HL-60 (cell line): ENCODE measurements at regions not wholly inside any gene's neighbourhood (a gene's known extent, or its start where the extent isn't known, plus 50 kb on each side); places are given as distances from the start of the nearest gene placed in this dataset.

ENCODE experiments used
- POLR2AphosphoS5 ChIP-seq: IDR thresholded peaks from 2 replicates; pipeline ENCODE4 v1.6.1; 2012; ENCODE audit warnings: low read depth
- SPI1 ChIP-seq: IDR thresholded peaks from 2 replicates; pipeline ENCODE4 v1.6.1; 2012; ENCODE audit warnings: low read depth, mild to moderate bottlenecking, borderline replicate concordance
- TF ChIP-seq, protein P1 (sequence below): IDR thresholded peaks from one replicate; pipeline ENCODE4 v1.5.1; 2011; ENCODE audit warnings: low read length, control low read depth, inconsistent platforms; ENCODE audit not compliant: insufficient read depth

- TF ChIP-seq, protein P1, sequence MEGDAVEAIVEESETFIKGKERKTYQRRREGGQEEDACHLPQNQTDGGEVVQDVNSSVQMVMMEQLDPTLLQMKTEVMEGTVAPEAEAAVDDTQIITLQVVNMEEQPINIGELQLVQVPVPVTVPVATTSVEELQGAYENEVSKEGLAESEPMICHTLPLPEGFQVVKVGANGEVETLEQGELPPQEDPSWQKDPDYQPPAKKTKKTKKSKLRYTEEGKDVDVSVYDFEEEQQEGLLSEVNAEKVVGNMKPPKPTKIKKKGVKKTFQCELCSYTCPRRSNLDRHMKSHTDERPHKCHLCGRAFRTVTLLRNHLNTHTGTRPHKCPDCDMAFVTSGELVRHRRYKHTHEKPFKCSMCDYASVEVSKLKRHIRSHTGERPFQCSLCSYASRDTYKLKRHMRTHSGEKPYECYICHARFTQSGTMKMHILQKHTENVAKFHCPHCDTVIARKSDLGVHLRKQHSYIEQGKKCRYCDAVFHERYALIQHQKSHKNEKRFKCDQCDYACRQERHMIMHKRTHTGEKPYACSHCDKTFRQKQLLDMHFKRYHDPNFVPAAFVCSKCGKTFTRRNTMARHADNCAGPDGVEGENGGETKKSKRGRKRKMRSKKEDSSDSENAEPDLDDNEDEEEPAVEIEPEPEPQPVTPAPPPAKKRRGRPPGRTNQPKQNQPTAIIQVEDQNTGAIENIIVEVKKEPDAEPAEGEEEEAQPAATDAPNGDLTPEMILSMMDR, result no peak
- TF ChIP-seq POLR2AphosphoS5, result no peak
- TF ChIP-seq SPI1, result no peak
Measured at GRCh38 chr17:79145548-79145947, 70.9 kb downstream of the ENGASE start.
